Mononuclear cell (primary cell): ENCODE measurements at regions not wholly inside any gene's neighbourhood (a gene's known extent, or its start where the extent isn't known, plus 50 kb on each side); places are given as distances from the start of the nearest gene placed in this dataset.

Experiments used
- H3K27me3 ChIP-seq: 2 replicates; pipeline ENCODE4 v1.6.0; 2011; ENCODE audit warnings: low read length, control low read depth; ENCODE audit not compliant: insufficient read depth
- H3K4me1 ChIP-seq: 2 replicates; pipeline ENCODE4 v1.5.1; 2011; ENCODE audit warnings: mild to moderate bottlenecking, low read length, control low read depth; ENCODE audit not compliant: insufficient read depth
- H3K4me3 ChIP-seq: 2 replicates; pipeline ENCODE4 v1.5.1; 2011; ENCODE audit warnings: mild to moderate bottlenecking, low read length, moderate library complexity
- H3K9me3 ChIP-seq: 2 replicates; pipeline ENCODE4 v1.5.1; 2011; ENCODE audit warnings: low read depth, mild to moderate bottlenecking, control low read depth, low read length

GRCh38 chr1:13878021-13878420 is 178.0 kb downstream of the PRDM2 start:
- H3K9me3 ChIP-seq, result no peaks in the 10 kb centered on the region
- no peak overlapping the region for H3K4me3 ChIP-seq
- no peaks in the 10 kb centered on the region for H3K4me1 ChIP-seq
- H3K27me3 ChIP-seq, result no peaks in the 10 kb centered on the region

GRCh38 chr1:13878451-13878850 is 178.5 kb downstream of the PRDM2 start:
- Histone ChIP-seq H3K9me3 (no peaks in the 10 kb centered on the region), H3K4me3 (no peak overlapping the region), H3K27me3 (no peaks in the 10 kb centered on the region), H3K4me1 (no peaks in the 10 kb centered on the region)

- Histone ChIP-seq H3K9me3 (no peaks in the 10 kb centered on the region), H3K27me3 (peaks cover 4% of the 10 kb centered on the region), H3K4me3 (no peak overlapping the region), H3K4me1 (no peaks in the 10 kb centered on the region)
These were observed 181.5 kb downstream of the PRDM2 start for GRCh38 chr1:13881385-13882088.

GRCh38 chr1:13888351-13888986 is 188.5 kb downstream of the PRDM2 start:
- peaks cover 54% of the 10 kb centered on the region for H3K27me3 ChIP-seq
- no peak overlapping the region for H3K4me3 ChIP-seq
- H3K9me3 ChIP-seq, result no peaks in the 10 kb centered on the region
- H3K4me1 ChIP-seq, result no peaks in the 10 kb centered on the region

GRCh38 chr1:13889495-13889894 is 189.5 kb downstream of the PRDM2 start:
- no peaks in the 10 kb centered on the region for H3K9me3 ChIP-seq
- H3K4me1 ChIP-seq, result no peaks in the 10 kb centered on the region
- H3K27me3 ChIP-seq, result peaks cover 63% of the 10 kb centered on the region
- no peak overlapping the region for H3K4me3 ChIP-seq

- Histone ChIP-seq H3K4me1 (no peaks in the 10 kb centered on the region), H3K4me3 (no peak overlapping the region), H3K9me3 (no peaks in the 10 kb centered on the region), H3K27me3 (peaks cover 65% of the 10 kb centered on the region)
These were observed 190.8 kb downstream of the PRDM2 start for GRCh38 chr1:13890766-13891165.

GRCh38 chr1:13892198-13892597 is 192.2 kb downstream of the PRDM2 start:
- Histone ChIP-seq H3K9me3 (no peaks in the 10 kb centered on the region), H3K27me3 (peaks cover 57% of the 10 kb centered on the region)

GRCh38 chr1:13892671-13893325 is 192.8 kb downstream of the PRDM2 start:
- H3K27me3 ChIP-seq, result peaks cover 53% of the 10 kb centered on the region

More at GRCh38 chr1:13892198-13892597, 192.2 kb downstream of the PRDM2 start:
- Histone ChIP-seq H3K4me3 (no peak overlapping the region), H3K4me1 (no peaks in the 10 kb centered on the region)

GRCh38 chr1:13893409-13893821 is 193.4 kb downstream of the PRDM2 start:
- H3K27me3 ChIP-seq, result peaks cover 49% of the 10 kb centered on the region
- H3K4me1 ChIP-seq, result no peaks in the 10 kb centered on the region
- no peaks in the 10 kb centered on the region for H3K9me3 ChIP-seq
- H3K4me3 ChIP-seq, result no peak overlapping the region

More at GRCh38 chr1:13892671-13893325, 192.8 kb downstream of the PRDM2 start:
- no peaks in the 10 kb centered on the region for H3K9me3 ChIP-seq
- H3K4me1 ChIP-seq, result no peaks in the 10 kb centered on the region
- no peak overlapping the region for H3K4me3 ChIP-seq

- H3K4me1 ChIP-seq, result no peaks in the 10 kb centered on the region
- H3K9me3 ChIP-seq, result no peaks in the 10 kb centered on the region
- no peak overlapping the region for H3K4me3 ChIP-seq
- peaks cover 23% of the 10 kb centered on the region for H3K27me3 ChIP-seq
These were observed 196.9 kb downstream of the PRDM2 start for GRCh38 chr1:13896932-13897331.

GRCh38 chr1:13898406-13898805 is 198.4 kb downstream of the PRDM2 start:
- peaks cover 12% of the 10 kb centered on the region for H3K27me3 ChIP-seq

GRCh38 chr1:13899856-13900255 is 199.9 kb downstream of the PRDM2 start:
- no peaks in the 10 kb centered on the region for H3K9me3 ChIP-seq
- H3K4me1 ChIP-seq, result no peaks in the 10 kb centered on the region
- H3K4me3 ChIP-seq, result no peak overlapping the region
- no peaks in the 10 kb centered on the region for H3K27me3 ChIP-seq

More at GRCh38 chr1:13898406-13898805, 198.4 kb downstream of the PRDM2 start:
- H3K4me3 ChIP-seq, result no peak overlapping the region
- no peaks in the 10 kb centered on the region for H3K4me1 ChIP-seq
- H3K9me3 ChIP-seq, result no peaks in the 10 kb centered on the region

GRCh38 chr1:13900583-13900982 is 200.6 kb downstream of the PRDM2 start:
- H3K4me3 ChIP-seq, result no peak overlapping the region
- no peaks in the 10 kb centered on the region for H3K4me1 ChIP-seq
- H3K27me3 ChIP-seq, result no peaks in the 10 kb centered on the region
- H3K9me3 ChIP-seq, result no peaks in the 10 kb centered on the region

- no peaks in the 10 kb centered on the region for H3K4me1 ChIP-seq
- H3K4me3 ChIP-seq, result no peak overlapping the region
- no peaks in the 10 kb centered on the region for H3K9me3 ChIP-seq
- no peaks in the 10 kb centered on the region for H3K27me3 ChIP-seq
These were observed 201.1 kb downstream of the PRDM2 start for GRCh38 chr1:13901039-13901438.

GRCh38 chr1:13901597-13901996 is 201.6 kb downstream of the PRDM2 start:
- H3K27me3 ChIP-seq, result no peaks in the 10 kb centered on the region
- no peaks in the 10 kb centered on the region for H3K4me1 ChIP-seq
- H3K4me3 ChIP-seq, result no peak overlapping the region
- no peaks in the 10 kb centered on the region for H3K9me3 ChIP-seq
